ENCODE measurements at regions not wholly inside any gene's neighbourhood (a gene's known extent, or its start where the extent isn't known, plus 50 kb on each side); places are given as distances from the start of the nearest gene placed in this dataset.

DNA sequence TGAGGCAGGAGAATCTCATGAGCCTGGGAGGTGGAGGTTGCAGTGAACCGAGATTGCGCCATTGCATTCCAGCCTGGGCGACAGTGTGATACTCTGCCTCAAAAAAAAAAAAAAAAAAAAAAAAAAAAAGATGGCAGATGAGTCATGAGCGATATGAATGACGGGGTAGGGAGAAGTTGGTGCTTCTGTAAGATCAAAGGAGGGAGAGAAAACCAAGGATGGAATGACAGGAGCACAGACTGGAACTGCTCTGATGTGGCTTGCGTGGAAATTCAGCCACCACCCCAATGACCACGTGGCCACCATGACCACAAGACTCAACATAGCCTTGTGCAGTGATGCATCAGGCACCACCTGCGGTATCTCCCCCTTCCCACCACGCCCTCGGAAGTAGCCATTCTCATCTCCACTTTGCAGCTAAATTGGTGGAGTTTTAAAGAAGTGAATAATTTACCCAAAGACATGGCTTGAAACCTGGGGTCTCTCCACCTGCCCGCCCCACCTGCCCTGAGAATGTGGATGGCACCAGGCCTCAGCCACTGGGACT, 96.0 kb downstream of the ACKR3 start:
- H3K4me3 ChIP-seq (replicated peaks; ENCODE audit: low read depth, low read length) = no peak overlapping the region
- TF ChIP-seq, protein P1, sequence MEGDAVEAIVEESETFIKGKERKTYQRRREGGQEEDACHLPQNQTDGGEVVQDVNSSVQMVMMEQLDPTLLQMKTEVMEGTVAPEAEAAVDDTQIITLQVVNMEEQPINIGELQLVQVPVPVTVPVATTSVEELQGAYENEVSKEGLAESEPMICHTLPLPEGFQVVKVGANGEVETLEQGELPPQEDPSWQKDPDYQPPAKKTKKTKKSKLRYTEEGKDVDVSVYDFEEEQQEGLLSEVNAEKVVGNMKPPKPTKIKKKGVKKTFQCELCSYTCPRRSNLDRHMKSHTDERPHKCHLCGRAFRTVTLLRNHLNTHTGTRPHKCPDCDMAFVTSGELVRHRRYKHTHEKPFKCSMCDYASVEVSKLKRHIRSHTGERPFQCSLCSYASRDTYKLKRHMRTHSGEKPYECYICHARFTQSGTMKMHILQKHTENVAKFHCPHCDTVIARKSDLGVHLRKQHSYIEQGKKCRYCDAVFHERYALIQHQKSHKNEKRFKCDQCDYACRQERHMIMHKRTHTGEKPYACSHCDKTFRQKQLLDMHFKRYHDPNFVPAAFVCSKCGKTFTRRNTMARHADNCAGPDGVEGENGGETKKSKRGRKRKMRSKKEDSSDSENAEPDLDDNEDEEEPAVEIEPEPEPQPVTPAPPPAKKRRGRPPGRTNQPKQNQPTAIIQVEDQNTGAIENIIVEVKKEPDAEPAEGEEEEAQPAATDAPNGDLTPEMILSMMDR (IDR thresholded peaks at IDR 0.05; ENCODE audit: low read length, missing control alignments) = no peak
- no peak for DNase-seq (ENCODE audit: low read depth)

DNA sequence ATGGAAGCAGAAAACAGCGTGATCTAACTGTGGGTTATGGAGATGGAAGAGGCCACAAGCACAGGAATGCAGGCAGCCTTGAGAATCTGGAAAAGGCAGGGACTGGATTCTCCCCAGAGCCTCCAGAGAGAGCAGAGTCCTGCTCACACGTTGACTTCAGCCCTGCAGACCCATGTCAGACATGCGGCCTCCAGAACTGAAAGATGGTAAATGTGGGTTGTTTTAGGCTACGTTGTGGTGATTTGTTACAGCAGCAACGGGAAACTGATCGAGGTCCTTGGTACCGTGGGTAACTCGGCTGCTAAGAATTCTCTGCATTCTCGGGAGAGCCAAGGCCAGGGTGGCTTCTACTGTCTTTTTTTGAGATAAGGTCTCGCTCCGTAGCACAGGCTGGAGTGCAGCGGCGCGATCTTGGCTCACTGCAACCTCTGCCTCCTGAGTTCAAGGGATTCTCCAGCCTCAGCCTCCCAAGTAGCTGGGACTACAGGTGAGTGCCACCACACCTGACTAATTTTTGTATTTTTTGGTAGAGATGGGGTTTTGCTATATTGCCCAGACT, 97.1 kb downstream of the ACKR3 start:
- no peak for DNase-seq (ENCODE audit: low read depth)
- TF ChIP-seq, protein P1 (IDR thresholded peaks at IDR 0.05; ENCODE audit: low read length, missing control alignments) = no peak
- H3K4me3 ChIP-seq (replicated peaks; ENCODE audit: low read depth, low read length) = no peak overlapping the region

DNA sequence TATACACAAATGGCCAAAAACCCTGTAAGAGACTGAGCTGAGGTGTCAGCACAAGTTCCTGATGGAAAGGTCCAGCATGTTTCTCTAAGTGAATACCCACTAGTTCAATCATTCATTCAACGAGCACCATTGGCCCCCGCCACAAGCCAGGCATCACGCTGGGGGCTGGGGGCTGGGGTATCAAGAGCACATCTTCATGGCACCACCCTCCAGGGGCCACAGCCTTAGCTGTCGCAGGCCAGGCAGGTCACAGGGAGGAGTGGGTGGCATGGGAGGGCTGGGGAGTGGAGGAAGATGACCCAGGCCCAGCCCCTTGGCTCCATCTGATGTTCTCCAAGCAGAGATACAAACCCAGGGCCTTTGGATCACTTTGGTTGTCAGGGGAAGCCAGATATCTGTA, 97.9 kb downstream of the ACKR3 start:
- no peak overlapping the region for H3K4me3 ChIP-seq (replicated peaks; ENCODE audit: low read depth, low read length)
- no peak for DNase-seq (ENCODE audit: low read depth)
- TF ChIP-seq, protein P1 (IDR thresholded peaks at IDR 0.05; ENCODE audit: low read length, missing control alignments) = no peak

DNA sequence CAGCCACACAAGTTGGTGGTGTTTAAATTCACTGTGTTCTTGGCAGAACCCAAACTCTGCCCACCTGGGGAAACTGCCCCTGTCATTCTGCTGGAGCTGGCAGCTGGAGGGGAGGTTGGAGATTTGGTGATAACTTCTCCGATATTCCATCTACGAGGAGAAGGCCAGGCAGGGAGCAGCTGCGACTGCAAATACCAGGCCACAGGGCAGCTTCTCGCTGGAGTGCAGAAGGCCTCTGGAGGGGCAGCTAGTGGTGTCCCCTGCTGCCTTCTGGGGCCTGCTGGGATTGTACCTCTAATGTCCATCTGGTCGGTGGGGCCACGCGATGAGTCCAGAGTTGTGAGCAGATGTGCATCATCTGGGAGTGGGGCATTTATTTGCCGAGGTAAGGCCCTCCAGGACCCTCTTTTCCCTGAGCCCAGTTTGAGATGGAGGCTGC, 98.9 kb downstream of the ACKR3 start:
- DNase-seq (ENCODE audit: low read depth) = no peak
- TF ChIP-seq, protein P1 (IDR thresholded peaks at IDR 0.05; ENCODE audit: low read length, missing control alignments) = no peak

DNA sequence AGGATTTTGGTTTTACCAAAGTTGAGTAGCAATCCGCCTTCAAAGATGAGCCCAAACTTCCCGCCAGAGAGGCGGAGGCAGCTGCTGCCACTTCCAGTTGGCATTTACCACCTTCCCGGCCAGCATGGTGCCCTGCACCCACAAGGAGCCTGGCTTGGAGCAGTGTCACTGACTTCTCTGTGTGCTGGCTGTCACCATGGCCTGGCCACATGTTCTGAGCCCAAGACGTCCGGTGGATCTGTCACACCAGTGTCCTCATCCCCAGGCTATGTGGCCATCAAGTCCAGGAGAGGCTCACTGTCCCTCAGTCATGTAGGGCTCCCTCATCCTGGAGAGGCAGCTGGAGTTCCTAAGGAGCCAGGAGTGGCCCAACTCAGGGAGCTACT, 100.6 kb downstream of the ACKR3 start:
- TF ChIP-seq, protein P1 (IDR thresholded peaks at IDR 0.05; ENCODE audit: low read length, missing control alignments) = no peak
- no peak for DNase-seq (ENCODE audit: low read depth)

More for the DNA sequence above, 98.9 kb downstream of the ACKR3 start:
- no peak overlapping the region for H3K4me3 ChIP-seq (replicated peaks; ENCODE audit: low read depth, low read length)

DNA sequence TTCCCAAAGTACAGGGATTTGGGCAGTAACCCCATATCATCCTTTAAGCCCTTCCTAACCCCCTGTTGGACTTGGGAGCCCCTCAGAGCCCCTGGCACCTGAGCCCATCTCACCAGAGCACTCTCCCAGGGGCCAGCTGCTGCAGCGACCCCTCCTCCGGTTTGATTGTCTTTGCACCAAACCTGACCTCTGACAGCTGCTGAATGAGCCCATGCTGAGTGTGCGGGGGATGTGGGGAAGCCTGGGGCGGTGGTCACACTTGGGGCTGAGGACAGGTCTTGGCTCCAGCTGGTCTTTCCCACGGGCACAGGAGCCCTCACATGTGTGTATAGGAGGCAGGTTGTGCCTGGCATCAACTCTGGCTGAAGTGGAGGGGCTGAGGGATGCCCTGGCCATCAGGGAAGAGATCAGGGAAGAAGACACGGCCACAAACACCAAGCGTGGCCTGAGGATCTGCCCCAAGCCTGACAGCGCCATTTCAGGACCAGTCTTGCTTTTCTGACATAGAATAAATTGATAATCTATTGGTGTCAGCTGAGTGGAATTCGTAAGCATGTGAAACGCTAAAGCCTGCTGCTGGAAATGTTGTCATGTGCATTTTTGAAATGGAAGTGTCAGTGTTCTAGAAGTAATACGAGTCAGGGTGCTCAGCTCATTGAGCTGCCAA, 102.4 kb downstream of the ACKR3 start:
- TF ChIP-seq, protein P1 (IDR thresholded peaks at IDR 0.05; ENCODE audit: low read length, missing control alignments) = no peak
- no peak for DNase-seq (ENCODE audit: low read depth)
- H3K4me3 ChIP-seq (replicated peaks; ENCODE audit: low read depth, low read length) = no peak overlapping the region

More for the DNA sequence above, 100.6 kb downstream of the ACKR3 start:
- no peak overlapping the region for H3K4me3 ChIP-seq (replicated peaks; ENCODE audit: low read depth, low read length)

Data from fibroblast of pulmonary artery (primary cell).